Stimulated activated CD8-positive, alpha-beta memory T cell treated with anti-CD3 and anti-CD28 coated beads, Interleukin-15, amount 100 ng/mL, for 4 hours (primary cell): ENCODE measurements at regions not wholly inside any gene's neighbourhood (a gene's known extent, or its start where the extent isn't known, plus 50 kb on each side); places are given as distances from the start of the nearest gene placed in this dataset.
A peak's percentile ranks its signal among the peaks of the same experiment; 100 is the strongest.
"Not testable (repeated sequence)": the region's sequence is repeated elsewhere in the genome, so short reads cannot be mapped to it uniquely, and the experiment has no call there.

Experiments used
- DNase-seq, 2 donors: peaks; one replicate each; pipeline ENCODE4 v3.0.0-alpha.2; 2020; ENCODE audit warnings: low read depth in 2 of 2

- DNase-seq, result not testable (repeated sequence)
These were observed 164.5 kb upstream of the CCZ1B start for GRCh38 chr7:6990426-6991152.

- DNase-seq, result peak in 1 of 2 donors; percentile 24
These were observed 165.1 kb upstream of the CCZ1B start for GRCh38 chr7:6991169-6991611.

- not testable (repeated sequence) for DNase-seq
These were observed 165.6 kb upstream of the CCZ1B start for GRCh38 chr7:6991686-6992085.

GRCh38 chr7:6992133-6992532 lies 166.1 kb upstream of the CCZ1B start:
- DNase-seq, result not testable (repeated sequence)

- DNase-seq, result not testable (repeated sequence)
These were observed 169.0 kb upstream of the CCZ1B start for GRCh38 chr7:6995026-6995425.

GRCh38 chr7:6995493-6996289 lies 169.6 kb upstream of the CCZ1B start:
- DNase-seq, result not testable (repeated sequence)

- DNase-seq, result not testable (repeated sequence)
These were observed 173.1 kb upstream of the CCZ1B start for GRCh38 chr7:6999067-6999666.

GRCh38 chr7:7002418-7003062 lies 176.5 kb upstream of the CCZ1B start:
- DNase-seq, result no peak

- DNase-seq, result no peak
These were observed 177.0 kb upstream of the C1GALT1 start for GRCh38 chr7:7005303-7005702.

- DNase-seq, result not testable (repeated sequence)
These were observed 176.4 kb upstream of the C1GALT1 start for GRCh38 chr7:7005949-7006348.

GRCh38 chr7:7011241-7011640 lies 171.1 kb upstream of the C1GALT1 start:
- not testable (repeated sequence) for DNase-seq

- not testable (repeated sequence) for DNase-seq
These were observed 170.6 kb upstream of the C1GALT1 start for GRCh38 chr7:7011751-7012150.

- DNase-seq, result no peak
These were observed 167.3 kb upstream of the C1GALT1 start for GRCh38 chr7:7014827-7015595.

GRCh38 chr7:7017707-7018280 lies 164.6 kb upstream of the C1GALT1 start:
- DNase-seq, result no peak

- no peak for DNase-seq
These were observed 164.1 kb upstream of the C1GALT1 start for GRCh38 chr7:7018290-7018689.

- DNase-seq, result no peak
These were observed 150.1 kb upstream of the C1GALT1 start for GRCh38 chr7:7032221-7032620.

- DNase-seq, result no peak
These were observed 146.5 kb upstream of the C1GALT1 start for GRCh38 chr7:7035851-7036250.

- DNase-seq, result not testable (repeated sequence)
These were observed 140.0 kb upstream of the C1GALT1 start for GRCh38 chr7:7042286-7042893.

GRCh38 chr7:7044806-7045205 lies 137.5 kb upstream of the C1GALT1 start:
- DNase-seq, result no peak

- no peak for DNase-seq
These were observed 134.1 kb upstream of the C1GALT1 start for GRCh38 chr7:7048213-7048612.
